ENCODE measurements at regions not wholly inside any gene's neighbourhood (a gene's known extent, or its start where the extent isn't known, plus 50 kb on each side); places are given as distances from the start of the nearest gene placed in this dataset.

DNA sequence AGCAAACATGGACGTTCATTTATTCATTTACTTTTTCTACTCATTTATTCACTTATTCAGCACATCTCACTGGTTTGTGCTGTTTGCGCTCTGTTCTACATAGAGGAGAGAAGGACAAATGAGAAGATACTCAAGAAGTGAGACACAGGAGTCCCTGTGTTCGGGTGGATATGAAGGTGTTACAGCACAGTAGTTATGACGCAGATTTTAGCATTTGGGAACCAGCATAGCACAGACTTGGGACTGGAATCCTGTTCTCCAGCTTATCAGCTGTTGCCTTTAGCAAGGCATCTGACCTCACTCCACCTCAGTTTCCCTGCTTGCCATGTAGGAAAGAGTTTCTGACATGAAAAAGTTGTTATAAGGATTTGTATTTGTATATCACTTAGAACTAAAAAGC, 430.1 kb downstream of the MAFB start:
- in situ Hi-C loops (cut with MboI; ENCODE audit: low sequenced_read_pairs, unreplicated experiment), result loop anchor here (25.0 kb wide), 2 partner anchors 372 to 428 kb away; partner anchors contain the start of gene MAFB
- TF ChIP-seq, protein P1, sequence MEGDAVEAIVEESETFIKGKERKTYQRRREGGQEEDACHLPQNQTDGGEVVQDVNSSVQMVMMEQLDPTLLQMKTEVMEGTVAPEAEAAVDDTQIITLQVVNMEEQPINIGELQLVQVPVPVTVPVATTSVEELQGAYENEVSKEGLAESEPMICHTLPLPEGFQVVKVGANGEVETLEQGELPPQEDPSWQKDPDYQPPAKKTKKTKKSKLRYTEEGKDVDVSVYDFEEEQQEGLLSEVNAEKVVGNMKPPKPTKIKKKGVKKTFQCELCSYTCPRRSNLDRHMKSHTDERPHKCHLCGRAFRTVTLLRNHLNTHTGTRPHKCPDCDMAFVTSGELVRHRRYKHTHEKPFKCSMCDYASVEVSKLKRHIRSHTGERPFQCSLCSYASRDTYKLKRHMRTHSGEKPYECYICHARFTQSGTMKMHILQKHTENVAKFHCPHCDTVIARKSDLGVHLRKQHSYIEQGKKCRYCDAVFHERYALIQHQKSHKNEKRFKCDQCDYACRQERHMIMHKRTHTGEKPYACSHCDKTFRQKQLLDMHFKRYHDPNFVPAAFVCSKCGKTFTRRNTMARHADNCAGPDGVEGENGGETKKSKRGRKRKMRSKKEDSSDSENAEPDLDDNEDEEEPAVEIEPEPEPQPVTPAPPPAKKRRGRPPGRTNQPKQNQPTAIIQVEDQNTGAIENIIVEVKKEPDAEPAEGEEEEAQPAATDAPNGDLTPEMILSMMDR (IDR thresholded peaks at IDR 0.05; ENCODE audit: borderline replicate concordance, control extremely low read depth, extremely low read depth, insufficient read depth, missing control alignments), result no peak
- DNase-seq (ENCODE audit: low spot score), result no peak

DNA sequence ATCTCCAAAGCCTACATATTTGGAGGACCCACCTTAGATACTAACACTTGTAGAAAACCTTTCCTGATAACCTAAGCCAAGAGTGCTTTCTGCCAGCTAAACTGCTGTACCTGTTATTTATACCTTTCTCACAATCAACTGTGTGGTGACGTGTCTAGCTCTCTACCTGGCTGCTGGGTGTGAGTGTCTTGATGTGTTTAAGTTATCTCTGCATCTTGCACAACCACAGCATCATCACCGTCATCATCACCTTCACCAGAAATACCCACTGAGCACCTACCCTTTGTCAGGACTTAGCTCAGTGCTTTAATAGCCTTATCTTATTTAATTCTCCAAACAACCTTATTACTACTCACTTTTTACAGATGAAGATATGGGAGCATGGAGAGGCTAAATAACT, 431.3 kb downstream of the MAFB start:
- DNase-seq (ENCODE audit: low spot score), result no peak
- TF ChIP-seq, protein P1 (IDR thresholded peaks at IDR 0.05; ENCODE audit: borderline replicate concordance, control extremely low read depth, extremely low read depth, insufficient read depth, missing control alignments), result no peak
- in situ Hi-C loops (cut with MboI; ENCODE audit: low sequenced_read_pairs, unreplicated experiment), result loop anchor here (25.0 kb wide), 2 partner anchors 370 to 430 kb away; partner anchors contain the start of gene MAFB

DNA sequence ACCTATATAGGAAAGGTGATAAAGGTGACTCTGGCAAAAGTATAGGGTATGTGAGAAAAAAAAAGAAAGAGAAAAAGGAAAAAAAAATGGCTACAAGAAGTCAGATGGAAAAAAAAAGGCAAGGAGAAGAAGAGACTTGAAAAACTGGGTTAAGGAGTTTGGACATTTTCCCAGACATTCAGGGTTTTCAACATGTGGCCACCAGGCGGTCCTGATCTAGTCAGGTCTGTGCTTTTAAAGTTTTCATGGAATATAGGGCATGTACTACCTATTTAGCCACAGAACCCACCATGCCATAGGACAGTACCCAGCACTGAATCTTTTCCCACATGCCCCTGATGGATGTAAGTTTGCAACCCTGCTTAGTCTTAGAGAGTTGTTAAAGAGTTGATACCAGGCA, 433.7 kb downstream of the MAFB start:
- TF ChIP-seq, protein P1 (IDR thresholded peaks at IDR 0.05; ENCODE audit: borderline replicate concordance, control extremely low read depth, extremely low read depth, insufficient read depth, missing control alignments), result no peak
- in situ Hi-C loops (cut with MboI; ENCODE audit: low sequenced_read_pairs, unreplicated experiment), result loop anchor here (25.0 kb wide), 2 partner anchors 368 to 432 kb away; partner anchors contain the start of gene MAFB

GRCh38 chr20:40254023-40254772, 434.8 kb downstream of the MAFB start:
- in situ Hi-C loops (cut with MboI; ENCODE audit: low sequenced_read_pairs, unreplicated experiment), result loop anchor here (25.0 kb wide), 2 partner anchors 367 to 433 kb away; partner anchors contain the start of gene MAFB
- TF ChIP-seq, protein P1 (IDR thresholded peaks at IDR 0.05; ENCODE audit: borderline replicate concordance, control extremely low read depth, extremely low read depth, insufficient read depth, missing control alignments), result no peak
- DNase-seq (ENCODE audit: low spot score), result no peak

More for the DNA sequence above, 433.7 kb downstream of the MAFB start:
- no peak for DNase-seq (ENCODE audit: low spot score)

DNA sequence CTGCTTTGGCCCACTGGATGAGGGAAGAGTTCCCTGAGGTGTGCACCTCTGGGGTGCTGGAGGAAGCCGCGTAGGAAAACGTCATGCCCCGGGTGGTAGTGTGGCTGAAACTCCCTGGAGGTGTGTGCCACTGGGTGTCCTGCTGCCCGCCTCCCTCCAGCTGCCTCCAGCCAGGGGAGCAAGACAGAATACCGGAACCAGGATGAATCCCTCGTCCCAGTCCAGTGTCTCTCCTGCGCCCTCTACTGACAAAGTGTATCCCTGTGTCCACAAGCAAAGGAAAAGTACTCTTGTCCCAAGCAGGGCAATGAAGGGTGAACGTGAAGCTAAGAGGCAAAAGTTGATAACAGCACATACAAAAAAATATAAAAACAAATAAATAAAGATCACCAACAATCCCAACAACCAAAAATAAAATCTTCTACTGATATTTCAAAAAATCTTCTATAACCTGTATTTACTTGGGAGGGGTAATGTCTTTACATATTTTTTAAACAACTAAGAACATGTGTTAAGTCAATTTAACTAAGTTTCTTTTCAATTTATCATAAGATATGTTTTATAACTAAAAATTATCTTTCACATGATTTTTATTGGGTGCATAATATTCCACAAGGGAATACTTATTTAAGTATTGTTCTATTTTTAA, 437.6 kb downstream of the MAFB start:
- peak; percentile 45 for DNase-seq (ENCODE audit: low spot score)
- in situ Hi-C loops (cut with MboI; ENCODE audit: low sequenced_read_pairs, unreplicated experiment), result loop anchor here (25.0 kb wide), 2 partner anchors 364 to 436 kb away; partner anchors contain the start of gene MAFB
- TF ChIP-seq, protein P1 (IDR thresholded peaks at IDR 0.05; ENCODE audit: borderline replicate concordance, control extremely low read depth, extremely low read depth, insufficient read depth, missing control alignments), result peak; percentile 47

DNA sequence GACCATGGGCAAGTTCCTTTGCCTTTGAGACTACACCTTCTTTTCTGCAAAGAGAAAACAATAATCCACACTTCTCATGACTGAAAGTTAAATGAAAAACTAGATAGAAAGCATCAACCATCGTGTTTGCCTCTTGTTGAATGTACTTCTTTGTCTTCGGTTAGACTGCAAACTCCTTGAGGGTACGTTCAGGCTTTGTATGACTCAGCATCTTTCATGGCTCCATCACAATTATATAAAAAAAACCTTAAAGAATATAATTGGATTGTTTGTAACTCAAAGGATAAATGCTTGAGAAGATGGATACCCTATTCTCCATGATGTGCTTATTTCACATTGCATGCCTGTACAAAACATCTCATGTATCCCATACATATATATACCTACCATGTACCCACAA, 439.2 kb downstream of the MAFB start:
- no peak for DNase-seq (ENCODE audit: low spot score)
- TF ChIP-seq, protein P1 (IDR thresholded peaks at IDR 0.05; ENCODE audit: borderline replicate concordance, control extremely low read depth, extremely low read depth, insufficient read depth, missing control alignments), result no peak
- in situ Hi-C loops (cut with MboI; ENCODE audit: low sequenced_read_pairs, unreplicated experiment), result loop anchor here (25.0 kb wide), 2 partner anchors 363 to 437 kb away; partner anchors contain the start of gene MAFB
